Right lobe of liver (tissue), 4 donors: ENCODE measurements at regions not wholly inside any gene's neighbourhood (a gene's known extent, or its start where the extent isn't known, plus 50 kb on each side); places are given as distances from the start of the nearest gene placed in this dataset.

ENCODE experiments used
- POLR2A ChIP-seq: fragments of 450-650 bp; IDR thresholded peaks from one replicate; pipeline ENCODE4 v1.6.1; 2017; ENCODE audit warnings: antibody characterized with exemption, mild to moderate bottlenecking
- TF ChIP-seq, protein P1 (sequence below), 4 donors: fragments of 200-600 bp in 3 of 4; fragments of 450-650 bp in 1 of 4; IDR thresholded peaks; one replicate each; pipeline versions ENCODE4 v1.5.1 to v1.8.0; 2016 to 2022; ENCODE audit warnings: antibody characterized with exemption in 4 of 4, mild to moderate bottlenecking in 2 of 4
- donor health status: DM: no; HTN: no; CAD: no.
- donor health status: DM: no; HTN: no; CAD: no.
- donor health status: DM: no; HTN: yes; CAD: no.

DNA sequence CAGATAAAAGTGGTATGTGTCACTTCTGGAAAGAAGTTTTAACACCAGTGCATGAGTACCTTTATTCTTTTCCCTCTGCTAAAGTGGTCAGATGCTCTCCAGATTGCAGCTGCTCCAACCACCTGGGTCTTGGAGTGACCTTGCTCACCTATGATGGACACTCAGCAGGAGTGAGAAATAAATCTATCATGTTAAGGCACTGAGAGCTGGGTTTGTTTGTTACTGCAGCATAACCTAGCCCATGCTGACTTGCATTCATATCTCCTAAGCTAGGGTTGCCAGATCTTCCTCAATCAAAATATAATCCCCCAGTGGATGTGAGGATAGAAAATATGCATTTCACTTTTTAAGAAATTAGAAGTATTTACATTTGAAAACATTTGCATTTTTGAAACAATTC, 295.9 kb downstream of the AGTPBP1 start:
- TF ChIP-seq, protein P1, sequence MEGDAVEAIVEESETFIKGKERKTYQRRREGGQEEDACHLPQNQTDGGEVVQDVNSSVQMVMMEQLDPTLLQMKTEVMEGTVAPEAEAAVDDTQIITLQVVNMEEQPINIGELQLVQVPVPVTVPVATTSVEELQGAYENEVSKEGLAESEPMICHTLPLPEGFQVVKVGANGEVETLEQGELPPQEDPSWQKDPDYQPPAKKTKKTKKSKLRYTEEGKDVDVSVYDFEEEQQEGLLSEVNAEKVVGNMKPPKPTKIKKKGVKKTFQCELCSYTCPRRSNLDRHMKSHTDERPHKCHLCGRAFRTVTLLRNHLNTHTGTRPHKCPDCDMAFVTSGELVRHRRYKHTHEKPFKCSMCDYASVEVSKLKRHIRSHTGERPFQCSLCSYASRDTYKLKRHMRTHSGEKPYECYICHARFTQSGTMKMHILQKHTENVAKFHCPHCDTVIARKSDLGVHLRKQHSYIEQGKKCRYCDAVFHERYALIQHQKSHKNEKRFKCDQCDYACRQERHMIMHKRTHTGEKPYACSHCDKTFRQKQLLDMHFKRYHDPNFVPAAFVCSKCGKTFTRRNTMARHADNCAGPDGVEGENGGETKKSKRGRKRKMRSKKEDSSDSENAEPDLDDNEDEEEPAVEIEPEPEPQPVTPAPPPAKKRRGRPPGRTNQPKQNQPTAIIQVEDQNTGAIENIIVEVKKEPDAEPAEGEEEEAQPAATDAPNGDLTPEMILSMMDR (IDR thresholded peaks at IDR 0.05): no peak
- no peak for TF ChIP-seq POLR2A
